Neural progenitor cell (in vitro differentiated cells): ENCODE measurements at regions not wholly inside any gene's neighbourhood (a gene's known extent, or its start where the extent isn't known, plus 50 kb on each side); places are given as distances from the start of the nearest gene placed in this dataset.

Experiments
- DNase-seq: peaks from one replicate; pipeline ENCODE4 v3.0.0-alpha.2; 2016; ENCODE audit warnings: low spot score
- H2AFZ ChIP-seq: fragments of 200-600 bp; sonication (generic); replicated peaks from 2 replicates; pipeline ENCODE4 v1.6.1; 2016; ENCODE audit warnings: antibody characterized with exemption
- H3F3A ChIP-seq: fragments of 200-600 bp; sonication (generic); 2 replicates; pipeline ENCODE4 v1.6.1; 2016; ENCODE audit warnings: antibody characterized with exemption, low read depth
- H3K27ac ChIP-seq: fragments of 200-600 bp; sonication (generic); 2 replicates; pipeline ENCODE4 v1.5.1; 2016; ENCODE audit warnings: mild to moderate bottlenecking
- H3K27me3 ChIP-seq: fragments of 200-600 bp; sonication (generic); 2 replicates; pipeline ENCODE4 v1.6.1; 2016; ENCODE audit warnings: mild to moderate bottlenecking, moderate library complexity
- H3K36me3 ChIP-seq: fragments of 200-600 bp; sonication (generic); 2 replicates; pipeline ENCODE4 v1.5.1; 2016
- H3K4me1 ChIP-seq: fragments of 200-600 bp; sonication (generic); 2 replicates; pipeline ENCODE4 v1.6.1; 2016; ENCODE audit warnings: mixed run types
- H3K4me2 ChIP-seq: fragments of 200-600 bp; sonication (generic); 2 replicates; pipeline ENCODE4 v1.6.1; 2016
- H3K4me3 ChIP-seq: fragments of 200-600 bp; sonication (generic); 2 replicates; pipeline ENCODE4 v1.5.1; 2016
- H3K79me2 ChIP-seq: fragments of 200-600 bp; sonication (generic); 2 replicates; pipeline ENCODE4 v1.6.1; 2016; ENCODE audit warnings: low read depth
- H3K9ac ChIP-seq: fragments of 200-600 bp; sonication (generic); 2 replicates; pipeline ENCODE4 v1.6.1; 2016
- H3K9me3 ChIP-seq: fragments of 200-600 bp; sonication (generic); 2 replicates; pipeline ENCODE4 v1.5.1; 2016; ENCODE audit warnings: low read depth
- H4K20me1 ChIP-seq: fragments of 200-600 bp; sonication (generic); 2 replicates; pipeline ENCODE4 v1.6.1; 2016; ENCODE audit warnings: low read depth
- H3K27ac Mint-ChIP-seq: 3 replicates; pipeline ENCODE4 v1.8.0; 2021; ENCODE audit warnings: mixed read lengths
- H3K27me3 Mint-ChIP-seq: 2 replicates; pipeline ENCODE4 v1.8.0; 2022; ENCODE audit warnings: low read depth, mild to moderate bottlenecking, inconsistent platforms, moderate library complexity, mixed read lengths; ENCODE audit not compliant: insufficient read depth
- H3K36me3 Mint-ChIP-seq: 3 replicates; pipeline ENCODE4 v1.8.0; 2021; ENCODE audit warnings: mixed read lengths
- H3K4me1 Mint-ChIP-seq: 3 replicates; pipeline ENCODE4 v1.8.0; 2021; ENCODE audit warnings: mixed read lengths
- H3K4me3 Mint-ChIP-seq: 3 replicates; pipeline ENCODE4 v1.8.0; 2021; ENCODE audit warnings: mild to moderate bottlenecking, moderate library complexity, mixed read lengths
- H3K9me3 Mint-ChIP-seq: 3 replicates; pipeline ENCODE4 v1.8.0; 2020; ENCODE audit warnings: mixed read lengths
- CTCF ChIP-seq: fragments of 200-600 bp; sonication (generic); IDR thresholded peaks from 2 replicates; pipeline ENCODE4 v1.5.1; 2017; ENCODE audit warnings: antibody characterized with exemption, mild to moderate bottlenecking
- EZH2 ChIP-seq: fragments of 200-600 bp; sonication (generic); IDR thresholded peaks from 2 replicates; pipeline ENCODE4 v1.6.1; 2017; ENCODE audit warnings: antibody characterized with exemption, mild to moderate bottlenecking, moderate library complexity
- EZH2phosphoT487 ChIP-seq: fragments of 200-600 bp; sonication (generic); IDR thresholded peaks from 2 replicates; pipeline ENCODE4 v1.6.1; 2017; ENCODE audit warnings: antibody characterized with exemption

- peaks cover 11% of the 10 kb centered on the region for H3K4me1 ChIP-seq
- no peak overlapping the region for H3K27ac Mint-ChIP-seq
Measured at GRCh38 chrX:34381241-34381640, 249.1 kb upstream of the FAM47A start.

GRCh38 chrX:34379891-34380290 is 247.8 kb upstream of the FAM47A start:
- H4K20me1 ChIP-seq, result no peaks in the 10 kb centered on the region
- TF ChIP-seq EZH2phosphoT487 (no peak), CTCF (no peak), EZH2 (no peak)
- no peaks in the 10 kb centered on the region for H3K27me3 ChIP-seq
- Mint-ChIP-seq H3K27ac (no peak overlapping the region), H3K4me1 (peaks cover 2% of the 10 kb centered on the region), H3K36me3 (no peaks in the 10 kb centered on the region), H3K9me3 (no peaks in the 10 kb centered on the region), H3K4me3 (no peak overlapping the region), H3K27me3 (no peaks in the 10 kb centered on the region)
- no peaks in the 10 kb centered on the region for H3K36me3 ChIP-seq
- H3K4me3 ChIP-seq, result no peak overlapping the region
- H3K27ac ChIP-seq, result no peak overlapping the region
- H3K4me2 ChIP-seq, result no peak overlapping the region
- H3K9me3 ChIP-seq, result no peaks in the 10 kb centered on the region
- DNase-seq, result no peak
- H2AFZ ChIP-seq, result no peak overlapping the region
- no peaks in the 10 kb centered on the region for H3F3A ChIP-seq
- no peak overlapping the region for H3K9ac ChIP-seq
- peaks cover 11% of the 10 kb centered on the region for H3K4me1 ChIP-seq
- no peaks in the 10 kb centered on the region for H3K79me2 ChIP-seq

More at GRCh38 chrX:34381241-34381640, 249.1 kb upstream of the FAM47A start:
- no peak overlapping the region for H3K9ac ChIP-seq
- no peaks in the 10 kb centered on the region for H3K27me3 ChIP-seq
- no peaks in the 10 kb centered on the region for H3K9me3 Mint-ChIP-seq
- no peaks in the 10 kb centered on the region for H3K36me3 Mint-ChIP-seq
- no peaks in the 10 kb centered on the region for H3K79me2 ChIP-seq
- no peak overlapping the region for H3K27ac ChIP-seq
- no peak for TF ChIP-seq CTCF
- no peak overlapping the region for H2AFZ ChIP-seq
- H4K20me1 ChIP-seq, result no peaks in the 10 kb centered on the region
- no peaks in the 10 kb centered on the region for H3F3A ChIP-seq
- no peaks in the 10 kb centered on the region for H3K36me3 ChIP-seq
- H3K9me3 ChIP-seq, result no peaks in the 10 kb centered on the region
- H3K27me3 Mint-ChIP-seq, result no peaks in the 10 kb centered on the region
- H3K4me3 ChIP-seq, result no peak overlapping the region
- no peak overlapping the region for H3K4me2 ChIP-seq
- DNase-seq, result no peak
- no peak overlapping the region for H3K4me3 Mint-ChIP-seq
- peaks cover 2% of the 10 kb centered on the region for H3K4me1 Mint-ChIP-seq

GRCh38 chrX:34377645-34378044 is 245.5 kb upstream of the FAM47A start:
- H3K4me3 Mint-ChIP-seq, result no peak overlapping the region
- H3K36me3 ChIP-seq, result no peaks in the 10 kb centered on the region
- TF ChIP-seq CTCF (no peak), EZH2 (no peak), EZH2phosphoT487 (no peak)
- H3K4me1 Mint-ChIP-seq, result peaks cover 2% of the 10 kb centered on the region
- H4K20me1 ChIP-seq, result no peaks in the 10 kb centered on the region
- H3K9ac ChIP-seq, result no peak overlapping the region
- no peaks in the 10 kb centered on the region for H3K9me3 Mint-ChIP-seq
- H3K4me3 ChIP-seq, result no peak overlapping the region
- H3F3A ChIP-seq, result no peaks in the 10 kb centered on the region
- DNase-seq, result no peak
- H3K27me3 Mint-ChIP-seq, result no peaks in the 10 kb centered on the region
- no peak overlapping the region for H3K27ac ChIP-seq
- H2AFZ ChIP-seq, result no peak overlapping the region
- no peaks in the 10 kb centered on the region for H3K36me3 Mint-ChIP-seq
- H3K9me3 ChIP-seq, result no peaks in the 10 kb centered on the region
- no peaks in the 10 kb centered on the region for H3K27me3 ChIP-seq
- H3K4me1 ChIP-seq, result peaks cover 11% of the 10 kb centered on the region
- H3K27ac Mint-ChIP-seq, result no peak overlapping the region
- H3K79me2 ChIP-seq, result no peaks in the 10 kb centered on the region
- H3K4me2 ChIP-seq, result no peak overlapping the region

DNA sequence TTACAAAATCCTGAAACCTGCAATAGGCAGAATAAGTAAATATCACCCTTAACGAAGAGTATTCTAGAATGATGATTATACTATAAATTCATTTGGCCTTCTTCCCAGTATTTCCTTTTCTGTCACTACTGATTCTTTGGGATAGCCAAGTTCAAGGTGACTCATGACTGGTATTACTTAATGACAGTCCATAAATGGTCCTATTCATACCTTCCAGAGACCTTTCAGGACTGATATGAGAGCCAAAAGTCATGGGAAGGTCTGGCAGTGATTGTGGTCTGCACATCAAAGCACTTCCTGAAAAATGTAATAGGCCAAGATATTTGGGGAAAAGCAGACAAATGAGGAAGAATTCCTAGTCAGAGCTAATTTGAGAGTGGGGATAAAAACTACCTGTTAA is 239.6 kb upstream of the FAM47A start:
- Histone ChIP-seq H3K4me1 (no peaks in the 10 kb centered on the region), H4K20me1 (no peaks in the 10 kb centered on the region), H2AFZ (no peak overlapping the region), H3K27me3 (no peaks in the 10 kb centered on the region), H3K9ac (no peak overlapping the region), H3K27ac (no peak overlapping the region), H3K4me3 (no peak overlapping the region), H3K9me3 (no peaks in the 10 kb centered on the region), H3K79me2 (no peaks in the 10 kb centered on the region), H3K4me2 (no peak overlapping the region), H3K36me3 (no peaks in the 10 kb centered on the region), H3F3A (no peaks in the 10 kb centered on the region)
- H3K27me3 Mint-ChIP-seq, result no peaks in the 10 kb centered on the region
- H3K9me3 Mint-ChIP-seq, result no peaks in the 10 kb centered on the region
- H3K36me3 Mint-ChIP-seq, result no peaks in the 10 kb centered on the region
- DNase-seq, result no peak
- TF ChIP-seq CTCF, result no peak
- TF ChIP-seq EZH2phosphoT487, result no peak
- TF ChIP-seq EZH2, result no peak
- no peaks in the 10 kb centered on the region for H3K4me1 Mint-ChIP-seq
- H3K27ac Mint-ChIP-seq, result no peak overlapping the region
- H3K4me3 Mint-ChIP-seq, result no peak overlapping the region
